Forelimb muscle (tissue), 1 donor: ENCODE measurements at regions not wholly inside any gene's neighbourhood (a gene's known extent, or its start where the extent isn't known, plus 50 kb on each side); places are given as distances from the start of the nearest gene placed in this dataset.
A peak's percentile ranks its signal among the peaks of the same experiment; 100 is the strongest.
"Not testable (repeated sequence)": the region's sequence is repeated elsewhere in the genome, so short reads cannot be mapped to it uniquely, and the experiment has no call there.

ENCODE experiments used
- DNase-seq: peaks from one replicate; pipeline ENCODE4 v3.0.0-alpha.2; 2013; ENCODE audit warnings: low read depth

DNA sequence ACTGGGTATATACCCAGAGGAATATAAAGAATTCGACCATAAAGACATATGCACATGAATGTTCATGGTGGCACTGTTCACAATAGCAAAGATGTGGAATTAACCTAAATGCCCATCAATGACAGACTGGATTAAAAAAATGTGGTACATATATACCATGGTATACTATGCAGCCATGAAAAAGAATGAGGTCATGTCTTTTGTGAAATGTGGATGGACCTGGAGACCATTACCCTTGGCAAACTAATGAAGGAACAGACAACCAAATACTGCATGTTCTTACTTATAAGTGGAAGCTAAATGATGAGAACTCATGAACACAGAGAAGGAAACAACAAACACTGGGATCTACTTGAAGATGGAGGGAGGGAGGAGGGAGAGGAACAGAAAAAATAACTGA, 186.7 kb upstream of the SSTR4 start:
- DNase-seq, result no peak

DNA sequence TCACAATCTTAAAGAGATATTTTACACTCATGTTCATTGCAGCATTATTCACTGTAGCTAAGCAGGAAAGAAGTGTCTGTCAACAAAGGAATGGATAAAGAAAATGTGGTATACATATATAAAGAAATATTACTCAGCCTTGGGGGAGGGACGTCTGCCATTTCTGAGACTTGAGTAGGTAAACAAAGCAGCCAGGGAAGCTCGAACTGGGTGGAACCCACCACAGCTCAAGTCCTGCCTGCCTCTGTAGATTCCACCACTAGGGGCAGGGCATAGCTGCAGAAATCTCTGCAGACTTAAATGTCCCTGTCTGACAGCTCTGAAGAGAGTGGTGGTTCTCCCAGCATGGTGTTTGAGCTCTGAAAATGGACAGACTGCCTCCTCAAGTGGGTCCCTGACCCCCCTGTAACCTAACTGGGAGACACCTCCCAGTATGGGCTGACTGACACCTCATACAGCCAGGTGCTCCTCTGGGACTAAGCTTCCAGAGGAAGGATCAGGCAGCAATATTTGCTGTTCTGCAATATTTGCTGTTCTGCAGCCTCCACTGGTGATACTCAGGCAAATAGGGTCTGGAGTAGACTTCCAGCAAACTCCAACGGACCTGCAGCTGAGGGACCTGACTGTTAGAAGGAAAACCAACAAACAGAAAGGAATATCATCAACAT, 183.3 kb upstream of the SSTR4 start:
- DNase-seq, result not testable (repeated sequence)

DNA sequence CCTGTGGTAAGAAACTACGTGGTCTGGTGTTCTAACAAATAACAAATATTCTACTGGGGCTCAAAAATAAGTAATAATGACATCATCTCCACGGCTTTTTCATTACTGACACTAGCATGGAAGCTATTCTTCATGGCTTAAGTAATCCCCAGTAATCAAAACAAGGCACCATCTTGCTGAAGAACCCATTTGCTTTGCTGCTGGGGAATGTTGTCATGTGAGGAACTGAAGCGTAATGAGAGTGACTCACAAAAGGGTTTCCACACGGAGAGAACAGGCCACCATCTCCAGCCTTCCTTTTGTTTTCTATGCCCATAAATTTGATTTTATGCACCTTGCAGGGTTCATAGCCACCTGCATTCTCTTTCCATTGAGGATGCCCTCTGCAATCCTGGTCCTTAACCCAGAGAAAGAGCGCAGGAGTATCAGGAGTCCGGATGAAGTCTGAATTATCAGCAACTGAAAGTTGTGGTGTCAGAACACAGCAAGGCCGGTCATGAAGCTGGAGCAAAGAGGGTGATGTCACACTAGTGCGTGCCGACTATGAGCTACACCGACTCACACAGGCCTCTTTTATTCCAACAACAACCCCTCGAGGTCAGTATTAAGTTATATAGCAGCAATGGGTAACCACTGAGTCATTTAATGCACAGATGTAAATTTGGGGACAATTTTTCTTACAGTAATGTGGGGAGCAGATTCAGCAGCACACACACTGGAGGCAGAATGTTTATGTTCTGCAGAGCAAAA, 173.7 kb upstream of the SSTR4 start:
- DNase-seq, result no peak

DNA sequence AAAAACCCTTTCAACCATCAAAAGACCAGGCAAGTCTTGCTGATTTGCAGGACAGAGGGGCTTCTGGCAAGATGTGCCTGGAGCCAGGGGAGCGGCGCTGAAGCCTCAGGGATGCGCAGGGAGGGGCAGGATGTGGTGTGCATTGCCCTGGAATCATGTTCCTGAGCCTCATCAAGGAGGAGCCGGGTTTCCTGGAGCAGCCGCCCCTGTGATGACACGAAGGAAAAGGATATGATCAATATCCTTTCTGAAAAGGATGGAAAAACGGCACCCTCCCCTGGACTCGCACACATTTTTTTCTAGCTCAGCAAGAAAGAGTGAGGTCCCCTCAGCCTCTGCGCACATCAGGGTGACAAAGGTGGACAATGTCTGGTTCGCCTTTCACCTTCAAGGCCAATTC, 173.1 kb upstream of the SSTR4 start:
- no peak for DNase-seq

DNA sequence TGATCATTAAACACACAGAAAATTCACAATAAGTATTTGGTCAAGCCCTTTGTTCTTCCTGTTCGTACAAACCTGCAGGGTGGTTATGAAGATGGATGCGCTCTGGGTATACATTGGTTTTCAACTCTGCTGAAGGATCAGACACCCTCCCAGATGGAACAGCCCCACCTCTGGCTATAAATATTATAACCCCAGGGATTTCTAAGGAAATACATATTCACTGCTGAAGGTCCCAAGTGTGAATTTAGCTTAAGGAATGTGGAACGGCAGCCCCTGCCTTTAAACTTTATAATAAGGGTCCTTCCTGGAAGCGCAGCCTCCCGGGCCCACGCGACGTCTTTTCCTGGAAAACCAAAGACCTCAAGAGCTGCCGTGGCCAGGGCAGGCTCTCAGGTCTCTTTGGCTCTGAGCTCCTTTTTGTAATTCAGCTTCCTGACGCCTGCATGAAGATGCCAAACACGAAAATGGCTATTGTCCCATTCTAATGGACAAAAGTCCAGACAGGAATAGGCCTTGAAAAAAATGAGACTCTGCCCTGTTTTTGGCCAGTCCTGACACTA, 172.4 kb upstream of the SSTR4 start:
- DNase-seq, result no peak

DNA sequence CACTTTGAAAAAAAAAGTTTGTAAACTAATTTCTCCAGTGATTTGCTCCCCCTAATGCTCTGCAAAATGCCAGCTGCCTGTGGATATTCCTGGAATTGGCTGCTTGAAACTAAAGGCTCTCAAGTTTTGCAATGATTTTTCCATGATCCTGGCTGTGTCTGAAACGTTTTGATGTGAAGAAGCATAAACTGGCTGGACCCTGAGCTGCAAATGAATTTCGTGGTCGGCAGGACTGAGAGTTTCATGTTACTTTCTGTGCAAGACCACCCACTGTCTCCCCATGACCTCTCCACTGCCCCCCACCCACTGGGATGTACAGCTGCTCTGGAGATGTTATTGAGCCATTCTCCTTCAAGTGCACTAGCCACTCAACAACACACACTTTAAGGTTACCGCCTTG, 171.3 kb upstream of the SSTR4 start:
- DNase-seq, result no peak

DNA sequence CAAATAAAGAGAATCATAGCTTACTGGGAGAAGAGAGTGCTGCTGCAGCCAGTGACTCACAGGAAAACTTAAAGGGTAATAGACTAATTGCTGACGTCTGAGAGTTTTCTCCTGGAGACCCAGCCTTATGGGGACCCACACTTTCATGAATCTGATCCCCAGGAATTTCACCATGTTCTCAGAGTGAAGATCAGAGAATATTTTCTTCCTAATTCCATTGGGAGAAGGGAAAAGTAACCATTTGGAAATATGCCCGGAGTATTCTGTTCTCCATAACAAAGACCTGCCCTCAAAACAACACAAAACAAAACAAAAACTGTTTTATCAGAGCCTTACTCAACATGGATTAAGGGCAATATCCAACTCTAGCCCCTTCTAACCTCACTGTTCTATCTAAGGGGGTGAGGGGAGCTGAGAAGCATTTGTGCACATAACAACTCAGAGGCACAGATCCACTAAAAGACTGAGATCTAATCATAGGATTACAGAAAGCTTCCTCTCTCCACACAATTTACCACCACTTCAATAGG, 168.2 kb upstream of the SSTR4 start:
- no peak for DNase-seq

DNA sequence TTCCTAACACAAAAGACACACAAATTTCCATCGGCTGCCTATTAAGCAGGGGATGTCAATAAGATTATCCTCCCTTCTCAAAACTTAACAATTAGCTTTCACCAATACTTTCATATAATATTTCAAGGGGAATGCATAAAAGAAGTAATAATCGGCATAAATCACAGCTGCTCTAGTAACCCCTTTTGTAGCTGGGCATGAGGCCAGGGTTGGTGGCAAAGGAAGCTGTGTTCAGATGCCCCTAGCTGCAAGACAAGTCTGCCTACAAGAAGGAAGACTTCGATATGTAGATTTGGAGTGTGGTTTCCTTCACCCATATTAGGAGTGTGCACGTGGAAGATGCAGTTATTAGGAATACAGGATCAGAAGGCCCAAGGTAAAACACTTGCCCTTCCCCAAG, 156.9 kb upstream of the SSTR4 start:
- no peak for DNase-seq

DNA sequence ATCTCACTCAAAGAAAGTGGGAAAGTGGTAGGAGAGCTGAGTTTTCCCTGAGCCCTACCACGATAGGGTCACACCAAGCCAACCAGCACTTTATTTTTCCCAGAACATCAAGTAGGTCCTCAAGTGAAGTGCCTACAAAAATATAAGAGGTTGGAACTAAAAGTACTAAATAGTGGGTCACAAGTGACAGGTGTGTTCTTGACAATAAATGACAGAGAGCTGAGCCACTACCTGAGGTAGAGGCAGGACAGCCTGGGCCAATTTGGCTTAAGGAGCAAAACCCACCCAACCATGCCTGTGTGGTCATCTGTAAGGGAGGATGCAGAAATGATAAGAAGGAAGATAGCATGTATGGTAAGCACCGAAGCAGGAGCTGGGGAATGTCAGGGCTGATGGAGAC, 154.8 kb upstream of the SSTR4 start:
- no peak for DNase-seq

DNA sequence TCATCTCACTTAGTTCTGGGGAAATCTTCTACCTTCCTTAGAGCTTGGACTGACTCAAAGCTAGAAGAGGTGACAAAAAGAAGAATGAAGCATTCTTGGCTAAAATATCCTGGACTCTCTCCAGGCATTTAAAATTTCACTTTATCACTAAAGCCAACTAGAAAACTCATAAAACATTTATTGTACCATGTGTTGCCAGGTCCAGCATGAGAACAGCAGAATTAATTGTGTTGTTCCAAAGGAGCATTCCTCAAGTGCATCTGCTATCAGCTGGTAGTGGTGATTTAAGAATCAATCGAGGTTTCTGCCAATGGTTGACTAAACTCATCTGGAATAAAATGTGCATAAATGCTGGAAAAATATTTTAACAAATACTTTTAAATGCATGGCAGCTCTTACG, 147.3 kb upstream of the SSTR4 start:
- DNase-seq, result no peak

DNA sequence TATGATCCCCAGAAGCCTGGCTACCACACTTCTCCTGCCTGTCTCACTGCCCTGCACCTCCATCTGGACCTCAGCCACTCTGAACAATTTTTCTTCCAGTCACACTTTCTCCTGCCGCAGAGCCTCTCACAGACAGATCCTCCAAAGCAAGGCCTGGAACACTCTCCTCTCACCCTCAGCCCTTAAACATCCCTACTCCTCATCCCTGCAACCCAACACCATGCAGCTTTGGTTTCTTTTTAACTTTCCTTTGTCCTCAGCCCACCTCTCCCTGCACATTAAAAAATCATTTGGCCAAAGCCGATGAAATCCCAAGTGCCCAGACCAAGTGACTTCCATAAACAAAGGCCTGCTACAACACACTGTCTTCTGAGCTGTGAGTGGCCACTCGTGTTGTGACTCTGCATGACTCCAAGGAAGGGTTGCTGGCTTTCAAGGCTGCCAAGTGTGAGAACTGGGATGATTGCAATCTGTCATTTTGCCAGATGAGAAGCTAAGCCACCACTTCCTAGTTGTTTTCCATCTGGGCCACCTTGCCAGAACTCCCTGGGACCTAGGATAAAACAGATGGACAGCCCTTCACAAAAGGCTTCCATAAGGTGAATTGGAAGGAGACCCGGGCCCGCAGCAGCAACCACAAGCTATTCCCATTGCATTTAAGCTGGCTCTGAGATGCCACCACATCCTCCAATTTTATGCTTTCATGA, 144.4 kb upstream of the SSTR4 start:
- DNase-seq, result no peak

DNA sequence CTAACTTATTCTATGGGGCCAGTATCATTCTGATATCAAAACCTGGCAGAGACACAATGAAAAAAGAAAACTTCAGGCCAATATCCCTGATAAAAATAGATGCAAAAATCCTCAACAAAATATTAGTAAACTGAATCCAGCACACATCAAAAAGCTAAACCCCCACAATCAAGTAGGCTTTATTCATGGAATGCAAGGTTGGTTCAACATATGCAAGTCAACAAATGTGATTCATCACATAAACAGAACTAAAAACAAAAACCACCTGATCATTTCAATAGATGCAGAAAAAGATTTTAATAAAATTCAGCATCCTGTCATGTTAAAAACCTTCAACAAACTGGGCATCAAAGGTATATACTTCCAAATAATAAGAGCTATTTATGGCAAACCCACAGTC, 133.9 kb upstream of the SSTR4 start:
- no peak for DNase-seq

DNA sequence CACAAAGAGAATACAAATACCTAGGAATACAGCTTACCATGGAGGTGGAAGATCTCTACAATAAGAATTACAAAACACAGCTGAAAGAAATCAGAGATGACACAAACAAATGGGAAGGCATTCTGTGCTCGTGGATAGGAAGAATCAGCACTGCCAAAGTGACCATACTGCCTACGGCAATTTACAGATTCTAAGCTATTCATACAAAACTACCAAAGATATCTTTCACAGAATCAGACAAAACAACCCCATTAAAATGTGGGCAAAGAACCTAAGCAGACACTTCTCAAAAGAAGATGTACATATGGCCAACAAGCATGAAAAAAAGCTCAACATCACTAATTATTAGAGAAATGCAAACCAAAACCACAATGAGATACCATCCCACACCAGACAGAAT, 133.2 kb upstream of the SSTR4 start:
- DNase-seq, result no peak

DNA sequence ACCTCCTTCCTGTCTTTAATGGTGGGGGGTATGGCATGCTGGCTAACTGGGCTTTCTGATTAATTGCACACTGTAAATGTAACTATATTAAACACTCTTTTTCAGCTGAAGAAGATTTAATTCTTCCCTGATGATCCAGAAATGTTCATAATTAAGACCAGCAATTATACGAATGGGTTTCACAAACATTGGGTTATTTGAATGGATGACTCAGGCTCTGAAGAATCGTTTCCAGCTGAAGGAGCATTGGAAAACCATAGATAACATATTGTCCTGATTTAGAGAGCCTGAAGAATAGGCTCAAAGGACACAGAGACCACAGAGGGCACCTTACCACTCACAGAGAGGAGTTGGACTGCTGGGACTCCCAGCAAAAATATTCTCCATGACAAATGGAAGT, 130.7 kb upstream of the SSTR4 start:
- DNase-seq, result no peak

DNA sequence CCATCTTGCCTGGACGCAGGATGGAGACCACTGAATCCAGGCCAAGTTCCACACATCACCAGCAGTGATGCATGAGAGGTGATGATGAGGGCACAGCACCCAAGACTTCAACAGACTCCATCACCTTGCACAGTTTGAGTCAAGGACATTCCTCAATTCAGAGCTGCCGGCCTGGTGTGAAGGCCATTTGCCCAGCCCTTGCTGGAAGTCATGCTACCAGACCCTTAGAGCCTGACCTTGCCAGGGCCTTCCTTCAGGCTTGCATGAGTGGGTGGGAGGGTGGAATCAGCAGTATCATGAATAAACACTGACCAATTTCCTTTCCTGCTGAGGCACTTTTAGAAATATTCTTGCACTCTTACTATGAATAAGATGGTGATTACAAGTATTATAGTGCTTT, 130.2 kb upstream of the SSTR4 start:
- DNase-seq, result no peak

DNA sequence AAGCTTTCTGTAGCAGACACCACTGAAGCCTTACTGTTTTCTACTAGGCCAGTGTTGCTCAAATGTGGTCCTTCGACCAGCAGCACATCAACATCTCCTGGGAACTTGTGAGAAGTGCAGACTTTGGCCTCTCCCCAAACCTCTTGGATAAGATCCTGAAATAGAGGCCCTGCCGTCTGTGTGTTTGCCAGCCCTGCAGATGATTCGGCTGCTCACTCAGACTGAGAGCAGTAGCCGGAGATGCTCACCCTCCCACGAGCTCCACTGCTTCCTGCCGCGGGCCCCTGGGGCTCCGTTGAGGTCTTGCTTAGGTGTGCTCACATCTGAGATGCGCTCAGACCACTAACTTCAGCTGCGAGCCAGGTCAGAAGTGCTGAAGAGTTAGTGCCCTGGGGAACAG, 129.5 kb upstream of the SSTR4 start:
- peak; percentile 55 for DNase-seq

DNA sequence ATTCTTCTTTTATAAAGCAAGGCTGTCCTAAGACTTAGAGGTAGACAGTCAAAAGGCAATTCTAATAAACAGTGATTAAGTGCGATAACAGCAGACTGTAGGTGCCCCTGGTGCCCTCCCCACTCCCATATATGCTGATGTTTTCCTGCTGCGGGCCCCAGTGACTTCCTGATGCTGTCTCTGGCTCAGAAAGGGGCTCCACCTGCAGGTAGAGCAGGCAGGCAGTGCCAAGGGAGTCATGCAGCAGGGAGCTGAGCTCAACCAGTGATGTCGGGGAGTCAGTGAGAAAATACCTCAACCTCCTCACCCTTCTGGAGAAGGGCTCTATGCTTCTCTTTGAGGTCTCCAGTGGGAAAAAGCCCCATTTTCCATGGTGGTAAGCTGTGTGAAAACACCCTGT, 126.7 kb upstream of the SSTR4 start:
- no peak for DNase-seq

DNA sequence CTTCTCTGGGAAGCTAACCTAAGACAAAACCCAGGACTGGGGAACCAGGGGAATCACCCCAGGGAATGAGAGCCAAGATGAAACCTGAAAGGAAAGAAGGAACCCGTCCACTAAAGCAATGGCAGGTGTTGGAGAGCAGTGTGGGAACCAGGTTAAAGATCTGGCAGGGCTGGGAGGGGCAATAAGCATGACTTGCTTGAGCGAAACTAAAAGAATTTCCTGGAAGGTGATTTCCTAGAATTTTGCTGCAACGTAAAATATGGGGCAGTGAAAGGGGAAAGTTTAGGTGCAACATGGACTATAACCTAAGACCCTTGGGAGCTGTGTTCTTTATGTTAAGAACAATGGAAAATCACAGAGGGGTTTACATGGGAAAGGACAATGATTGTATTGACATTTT, 126.2 kb upstream of the SSTR4 start:
- no peak for DNase-seq

DNA sequence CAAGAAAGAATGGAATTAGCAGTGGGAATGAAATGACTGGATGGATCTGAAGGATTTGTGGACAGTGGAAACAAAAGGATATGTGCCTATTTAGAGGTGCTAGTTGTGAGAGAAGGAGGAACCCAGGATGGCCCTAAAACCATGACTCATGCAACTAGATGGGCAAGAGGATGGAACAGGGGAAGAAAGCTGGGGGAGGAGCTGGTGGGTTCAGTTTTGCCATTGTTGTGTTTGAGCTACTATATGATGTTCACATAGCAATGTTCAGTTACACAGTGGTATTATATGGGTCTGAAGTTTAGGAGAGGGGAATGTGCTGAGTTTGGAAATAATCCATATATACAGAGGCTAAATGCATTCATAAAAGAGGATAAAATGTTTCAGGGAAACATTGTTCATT, 125.7 kb upstream of the SSTR4 start:
- no peak for DNase-seq

DNA sequence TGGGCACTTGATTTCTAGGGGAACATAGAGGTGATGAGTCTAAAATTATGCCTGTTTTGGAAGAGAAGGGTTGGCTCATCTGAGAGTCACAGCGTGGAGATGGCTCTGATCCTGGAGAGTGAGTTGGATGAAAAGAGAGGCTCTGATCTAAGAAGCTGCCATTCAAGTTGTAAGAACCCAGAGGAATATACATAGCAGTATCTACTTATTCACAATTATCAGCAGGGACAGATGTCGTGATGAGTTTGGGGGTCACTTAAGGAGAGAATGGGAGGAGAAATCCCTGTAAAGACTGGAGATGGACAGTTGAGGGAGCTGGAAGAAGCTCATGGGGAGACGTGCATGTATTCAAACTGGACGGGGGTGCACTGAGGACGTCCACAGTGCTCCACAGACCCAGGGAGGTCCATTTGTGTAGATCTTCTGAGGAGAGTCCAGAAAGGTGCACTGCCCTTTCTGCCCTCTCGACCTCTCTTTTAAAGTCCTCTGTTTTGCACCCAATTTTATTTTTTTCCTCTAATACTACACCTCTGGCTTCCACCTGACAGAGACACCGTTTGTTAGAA, 124.7 kb upstream of the SSTR4 start:
- no peak for DNase-seq

DNA sequence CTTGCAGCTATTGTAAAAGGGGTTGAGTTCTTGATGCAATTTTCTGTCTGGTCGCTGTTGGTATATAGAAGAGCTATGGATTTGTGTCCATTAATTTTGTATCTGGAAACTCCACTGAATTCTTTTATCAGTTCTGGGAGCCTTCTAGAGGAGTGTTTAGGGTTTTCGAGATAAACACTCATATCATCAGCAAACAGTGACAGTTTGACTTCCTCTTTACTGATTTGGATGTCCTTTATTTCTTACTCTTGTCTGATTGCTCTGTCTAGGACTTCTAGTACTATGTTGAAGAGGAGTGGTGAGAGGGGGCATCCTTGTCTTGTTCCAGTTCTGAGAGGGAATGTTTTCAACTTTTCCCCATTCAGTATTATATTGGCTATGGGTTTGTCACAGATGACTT, 120.8 kb upstream of the SSTR4 start:
- DNase-seq, result no peak

DNA sequence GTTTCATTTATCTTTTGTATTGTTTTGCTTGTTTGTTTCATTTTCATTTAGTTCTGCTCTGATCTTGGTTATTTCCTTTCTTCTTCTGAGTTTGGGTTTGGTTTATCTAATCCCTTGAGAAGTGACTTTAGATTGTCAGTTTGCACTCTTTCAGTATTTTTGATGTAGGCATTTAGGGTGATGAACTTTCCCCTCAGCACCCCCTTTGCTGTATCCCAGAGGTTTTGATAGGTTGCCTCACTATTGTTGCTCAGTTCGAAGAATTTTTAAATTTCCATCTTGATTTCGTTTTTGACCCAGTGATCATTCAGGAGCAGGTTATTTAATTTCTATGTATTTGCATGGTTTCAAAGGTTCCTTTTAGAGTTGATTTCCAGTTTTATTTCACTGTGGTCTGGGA, 119.6 kb upstream of the SSTR4 start:
- no peak for DNase-seq
